HL-60 (cell line): ENCODE measurements at regions not wholly inside any gene's neighbourhood (a gene's known extent, or its start where the extent isn't known, plus 50 kb on each side); places are given as distances from the start of the nearest gene placed in this dataset.

ENCODE experiments used
- POLR2AphosphoS5 ChIP-seq: IDR thresholded peaks from 2 replicates; pipeline ENCODE4 v1.6.1; 2012; ENCODE audit warnings: low read depth
- SPI1 ChIP-seq: IDR thresholded peaks from 2 replicates; pipeline ENCODE4 v1.6.1; 2012; ENCODE audit warnings: low read depth, mild to moderate bottlenecking, borderline replicate concordance
- TF ChIP-seq, protein P1 (sequence below): IDR thresholded peaks from one replicate; pipeline ENCODE4 v1.5.1; 2011; ENCODE audit warnings: low read length, control low read depth, inconsistent platforms; ENCODE audit not compliant: insufficient read depth
- TF ChIP-seq, protein P2 (sequence below): IDR thresholded peaks from 2 replicates; pipeline ENCODE4 v1.6.1; 2012; ENCODE audit warnings: low read depth; ENCODE audit not compliant: insufficient replicate concordance

DNA sequence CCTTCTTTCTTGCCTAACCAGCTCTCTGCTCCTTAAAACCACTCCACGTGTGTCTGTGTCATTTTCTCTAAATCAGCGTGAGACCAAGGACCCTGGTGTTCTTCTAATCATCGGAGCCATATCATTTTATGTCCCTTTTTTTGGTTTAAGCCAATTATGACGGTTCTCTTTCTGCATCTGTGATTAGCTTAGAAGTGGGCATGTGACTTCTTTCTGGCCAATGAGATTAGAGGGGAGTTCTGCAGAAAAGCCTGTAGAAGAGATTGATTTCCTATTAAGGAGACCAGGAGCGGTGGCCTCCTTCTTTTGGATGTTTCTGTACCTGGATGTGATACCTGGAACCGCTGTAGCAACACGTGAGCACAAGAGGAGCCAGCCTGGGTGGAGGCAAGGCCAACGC lies 97.5 kb upstream of the PABPC3 start:
- TF ChIP-seq, protein P1, sequence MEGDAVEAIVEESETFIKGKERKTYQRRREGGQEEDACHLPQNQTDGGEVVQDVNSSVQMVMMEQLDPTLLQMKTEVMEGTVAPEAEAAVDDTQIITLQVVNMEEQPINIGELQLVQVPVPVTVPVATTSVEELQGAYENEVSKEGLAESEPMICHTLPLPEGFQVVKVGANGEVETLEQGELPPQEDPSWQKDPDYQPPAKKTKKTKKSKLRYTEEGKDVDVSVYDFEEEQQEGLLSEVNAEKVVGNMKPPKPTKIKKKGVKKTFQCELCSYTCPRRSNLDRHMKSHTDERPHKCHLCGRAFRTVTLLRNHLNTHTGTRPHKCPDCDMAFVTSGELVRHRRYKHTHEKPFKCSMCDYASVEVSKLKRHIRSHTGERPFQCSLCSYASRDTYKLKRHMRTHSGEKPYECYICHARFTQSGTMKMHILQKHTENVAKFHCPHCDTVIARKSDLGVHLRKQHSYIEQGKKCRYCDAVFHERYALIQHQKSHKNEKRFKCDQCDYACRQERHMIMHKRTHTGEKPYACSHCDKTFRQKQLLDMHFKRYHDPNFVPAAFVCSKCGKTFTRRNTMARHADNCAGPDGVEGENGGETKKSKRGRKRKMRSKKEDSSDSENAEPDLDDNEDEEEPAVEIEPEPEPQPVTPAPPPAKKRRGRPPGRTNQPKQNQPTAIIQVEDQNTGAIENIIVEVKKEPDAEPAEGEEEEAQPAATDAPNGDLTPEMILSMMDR = no peak
- TF ChIP-seq POLR2AphosphoS5 (no peak), SPI1 (no peak)
- TF ChIP-seq, protein P2, sequence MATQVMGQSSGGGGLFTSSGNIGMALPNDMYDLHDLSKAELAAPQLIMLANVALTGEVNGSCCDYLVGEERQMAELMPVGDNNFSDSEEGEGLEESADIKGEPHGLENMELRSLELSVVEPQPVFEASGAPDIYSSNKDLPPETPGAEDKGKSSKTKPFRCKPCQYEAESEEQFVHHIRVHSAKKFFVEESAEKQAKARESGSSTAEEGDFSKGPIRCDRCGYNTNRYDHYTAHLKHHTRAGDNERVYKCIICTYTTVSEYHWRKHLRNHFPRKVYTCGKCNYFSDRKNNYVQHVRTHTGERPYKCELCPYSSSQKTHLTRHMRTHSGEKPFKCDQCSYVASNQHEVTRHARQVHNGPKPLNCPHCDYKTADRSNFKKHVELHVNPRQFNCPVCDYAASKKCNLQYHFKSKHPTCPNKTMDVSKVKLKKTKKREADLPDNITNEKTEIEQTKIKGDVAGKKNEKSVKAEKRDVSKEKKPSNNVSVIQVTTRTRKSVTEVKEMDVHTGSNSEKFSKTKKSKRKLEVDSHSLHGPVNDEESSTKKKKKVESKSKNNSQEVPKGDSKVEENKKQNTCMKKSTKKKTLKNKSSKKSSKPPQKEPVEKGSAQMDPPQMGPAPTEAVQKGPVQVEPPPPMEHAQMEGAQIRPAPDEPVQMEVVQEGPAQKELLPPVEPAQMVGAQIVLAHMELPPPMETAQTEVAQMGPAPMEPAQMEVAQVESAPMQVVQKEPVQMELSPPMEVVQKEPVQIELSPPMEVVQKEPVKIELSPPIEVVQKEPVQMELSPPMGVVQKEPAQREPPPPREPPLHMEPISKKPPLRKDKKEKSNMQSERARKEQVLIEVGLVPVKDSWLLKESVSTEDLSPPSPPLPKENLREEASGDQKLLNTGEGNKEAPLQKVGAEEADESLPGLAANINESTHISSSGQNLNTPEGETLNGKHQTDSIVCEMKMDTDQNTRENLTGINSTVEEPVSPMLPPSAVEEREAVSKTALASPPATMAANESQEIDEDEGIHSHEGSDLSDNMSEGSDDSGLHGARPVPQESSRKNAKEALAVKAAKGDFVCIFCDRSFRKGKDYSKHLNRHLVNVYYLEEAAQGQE = no peak
